HEK293T (cell line): ENCODE measurements at regions not wholly inside any gene's neighbourhood (a gene's known extent, or its start where the extent isn't known, plus 50 kb on each side); places are given as distances from the start of the nearest gene placed in this dataset.

Source experiments
- CTCF ChIA-PET: fragments of 350-600 bp; formaldehyde crosslinking; extraction: SDS; loops from one replicate; lab custom pipeline; 2021; ENCODE audit warnings: antibody characterized with exemption, inconsistent platforms; lab: Yijun Ruan, JAX
- POLR2A ChIA-PET: fragments of 350-600 bp; formaldehyde crosslinking; extraction: SDS; loops from one replicate; lab custom pipeline; 2020; ENCODE audit warnings: antibody characterized with exemption, inconsistent platforms; lab: Yijun Ruan, JAX
- DNase-seq: peaks from one replicate; pipeline ENCODE4 v3.0.0; 2012; ENCODE audit warnings: mixed read lengths; ENCODE audit errors: extremely low spot score
- ARNT ChIP-seq: fragments of 450-650 bp; IDR thresholded peaks from 2 replicates; pipeline ENCODE4 v1.6.1; 2017; ENCODE audit warnings: mild to moderate bottlenecking
- BHLHE40 ChIP-seq: fragments of 450-650 bp; IDR thresholded peaks from 2 replicates; pipeline ENCODE4 v1.6.1; 2016; ENCODE audit warnings: mild to moderate bottlenecking, moderate library complexity, borderline replicate concordance
- CTBP1 ChIP-seq: fragments of 450-650 bp; IDR thresholded peaks from 2 replicates; pipeline ENCODE4 v1.6.1; 2016; ENCODE audit warnings: borderline replicate concordance
- ELF4 ChIP-seq: fragments of 450-650 bp; IDR thresholded peaks from 2 replicates; pipeline ENCODE4 v1.6.1; 2017; ENCODE audit warnings: antibody characterized with exemption
- FOXA1 ChIP-seq: fragments of 450-650 bp; IDR thresholded peaks from 2 replicates; pipeline ENCODE4 v1.6.1; 2016; ENCODE audit warnings: mild to moderate bottlenecking
- FOXK2 ChIP-seq: fragments of 450-650 bp; IDR thresholded peaks from 2 replicates; pipeline ENCODE4 v1.6.1; 2016; ENCODE audit warnings: mild to moderate bottlenecking
- FOXM1 ChIP-seq: fragments of 450-650 bp; IDR thresholded peaks from 2 replicates; pipeline ENCODE4 v1.6.1; 2017; ENCODE audit warnings: mild to moderate bottlenecking, borderline replicate concordance
- HDGF ChIP-seq: fragments of 450-650 bp; IDR thresholded peaks from 2 replicates; pipeline ENCODE4 v1.6.1; 2017; ENCODE audit warnings: antibody characterized with exemption, borderline replicate concordance
- L3MBTL2 ChIP-seq: fragments of 450-650 bp; conservative IDR thresholded peaks from 2 replicates; pipeline ENCODE4 v1.6.1; 2016; ENCODE audit warnings: mild to moderate bottlenecking
- LEF1 ChIP-seq: fragments of 450-650 bp; IDR thresholded peaks from 2 replicates; pipeline ENCODE4 v1.6.1; 2017; ENCODE audit warnings: mild to moderate bottlenecking, borderline replicate concordance
- NFRKB ChIP-seq: fragments of 450-650 bp; IDR thresholded peaks from 2 replicates; pipeline ENCODE4 v1.6.1; 2016; ENCODE audit warnings: mild to moderate bottlenecking, moderate library complexity
- SP1 ChIP-seq: fragments of 450-650 bp; IDR thresholded peaks from 2 replicates; pipeline ENCODE4 v1.6.1; 2017
- SUZ12 ChIP-seq: fragments of 450-650 bp; IDR thresholded peaks from 2 replicates; pipeline ENCODE4 v1.6.1; 2016; ENCODE audit warnings: mild to moderate bottlenecking
- TARDBP ChIP-seq: fragments of 450-650 bp; IDR thresholded peaks from 2 replicates; pipeline ENCODE4 v1.6.1; 2016
- ZNF384 ChIP-seq: fragments of 450-650 bp; IDR thresholded peaks from 2 replicates; pipeline ENCODE4 v1.6.1; 2016
- TF ChIP-seq, protein P1 (sequence below): fragments of 450-650 bp; IDR thresholded peaks from 2 replicates; pipeline ENCODE4 v1.6.1; 2016

DNA sequence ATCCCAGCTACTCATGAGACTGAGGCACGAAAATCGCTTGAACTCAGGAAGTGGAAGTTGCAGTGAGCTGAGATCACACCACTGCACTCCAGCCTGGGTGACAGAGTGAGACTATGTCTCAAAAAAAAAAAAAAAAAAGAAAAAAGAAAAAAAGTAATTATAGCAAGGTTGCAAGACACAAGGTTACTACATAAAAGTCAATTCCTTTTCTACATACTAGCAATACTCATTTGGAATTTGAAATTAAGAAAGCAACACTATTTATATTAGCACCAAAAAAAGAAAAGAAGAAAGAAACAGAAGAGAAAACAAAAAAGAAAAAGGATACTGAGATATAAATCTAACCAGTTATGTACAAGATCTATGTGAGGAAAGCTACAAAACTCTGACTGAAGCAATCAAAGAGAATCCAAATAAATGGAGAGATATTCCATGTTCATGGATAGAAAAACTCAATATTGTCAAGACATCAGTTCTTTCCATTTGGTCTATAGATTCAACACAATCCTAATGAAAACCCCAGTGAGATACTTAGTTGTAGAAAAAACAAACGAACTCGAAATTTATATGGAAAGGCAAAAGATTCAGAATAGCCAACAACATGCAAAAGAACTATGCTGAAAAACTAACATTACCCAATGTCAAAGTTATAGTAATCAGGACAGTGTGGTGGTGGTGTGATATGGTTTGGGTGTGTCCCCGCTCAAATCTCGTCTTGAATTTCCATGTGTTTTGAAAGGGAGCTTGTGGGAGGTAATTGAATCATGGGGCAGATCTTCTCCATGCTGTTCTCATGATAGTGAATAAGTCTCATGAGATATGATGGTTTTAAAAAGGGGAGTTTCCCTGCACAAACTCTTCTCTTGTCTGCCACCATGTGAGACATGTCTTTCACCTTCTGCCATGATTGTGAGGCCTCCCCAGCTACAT lies 73.3 kb downstream of the GPX5 start:
- ChIA-PET CTCF (interaction anchor here (1.1 kb wide), 1 partner anchor 35 kb away, joined by 3 read pairs; no protein-coding TSS in a partner anchor), POLR2A (interaction anchor here (1.1 to 5.6 kb wide), 2 partner anchors 13 to 112 kb away, joined by 3 to 23 read pairs; a partner anchor contains a TSS)
- TF ChIP-seq CTBP1 (no peak), ZNF384 (peak; percentile 70)
- DNase-seq = no peak

- POLR2A ChIA-PET = interaction anchor here (5.6 kb wide), 1 partner anchor 14 kb away, joined by 23 read pairs; a partner anchor contains a TSS
- no peak for DNase-seq
- TF ChIP-seq FOXA1 (no peak), FOXK2 (no peak), ZNF384 (no peak), LEF1 (no peak), ARNT (no peak), ELF4 (no peak), FOXM1 (no peak), TARDBP (no peak), BHLHE40 (no peak), L3MBTL2 (no peak), SUZ12 (no peak)
- TF ChIP-seq, protein P1, sequence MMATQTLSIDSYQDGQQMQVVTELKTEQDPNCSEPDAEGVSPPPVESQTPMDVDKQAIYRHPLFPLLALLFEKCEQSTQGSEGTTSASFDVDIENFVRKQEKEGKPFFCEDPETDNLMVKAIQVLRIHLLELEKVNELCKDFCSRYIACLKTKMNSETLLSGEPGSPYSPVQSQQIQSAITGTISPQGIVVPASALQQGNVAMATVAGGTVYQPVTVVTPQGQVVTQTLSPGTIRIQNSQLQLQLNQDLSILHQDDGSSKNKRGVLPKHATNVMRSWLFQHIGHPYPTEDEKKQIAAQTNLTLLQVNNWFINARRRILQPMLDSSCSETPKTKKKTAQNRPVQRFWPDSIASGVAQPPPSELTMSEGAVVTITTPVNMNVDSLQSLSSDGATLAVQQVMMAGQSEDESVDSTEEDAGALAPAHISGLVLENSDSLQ = no peak
- CTCF ChIA-PET = no interaction called here
These were observed 74.6 kb downstream of the GPX5 start for GRCh38 chr6:28600245-28600644.

- CTCF ChIA-PET = no interaction called here
- TF ChIP-seq CTBP1 = no peak
- no peak for TF ChIP-seq BHLHE40
- no peak for TF ChIP-seq TARDBP
- TF ChIP-seq L3MBTL2 = no peak
- TF ChIP-seq ELF4 = no peak
- no peak for TF ChIP-seq LEF1
- no peak for TF ChIP-seq NFRKB
- no peak for TF ChIP-seq FOXM1
- TF ChIP-seq ARNT = no peak
- TF ChIP-seq, protein P1 = no peak
- no peak for TF ChIP-seq HDGF
- no peak for TF ChIP-seq SP1
- no peak for TF ChIP-seq SUZ12
- no peak for TF ChIP-seq ZNF384
- no peak for TF ChIP-seq FOXA1
- TF ChIP-seq FOXK2 = no peak
- no peak for DNase-seq
- POLR2A ChIA-PET = interaction anchor here (0.8 to 1.3 kb wide), 2 partner anchors 18 to 711 kb away, joined by 3 read pairs; a partner anchor contains a TSS
These were observed 78.2 kb downstream of the GPX5 start for GRCh38 chr6:28603891-28604290.

DNA sequence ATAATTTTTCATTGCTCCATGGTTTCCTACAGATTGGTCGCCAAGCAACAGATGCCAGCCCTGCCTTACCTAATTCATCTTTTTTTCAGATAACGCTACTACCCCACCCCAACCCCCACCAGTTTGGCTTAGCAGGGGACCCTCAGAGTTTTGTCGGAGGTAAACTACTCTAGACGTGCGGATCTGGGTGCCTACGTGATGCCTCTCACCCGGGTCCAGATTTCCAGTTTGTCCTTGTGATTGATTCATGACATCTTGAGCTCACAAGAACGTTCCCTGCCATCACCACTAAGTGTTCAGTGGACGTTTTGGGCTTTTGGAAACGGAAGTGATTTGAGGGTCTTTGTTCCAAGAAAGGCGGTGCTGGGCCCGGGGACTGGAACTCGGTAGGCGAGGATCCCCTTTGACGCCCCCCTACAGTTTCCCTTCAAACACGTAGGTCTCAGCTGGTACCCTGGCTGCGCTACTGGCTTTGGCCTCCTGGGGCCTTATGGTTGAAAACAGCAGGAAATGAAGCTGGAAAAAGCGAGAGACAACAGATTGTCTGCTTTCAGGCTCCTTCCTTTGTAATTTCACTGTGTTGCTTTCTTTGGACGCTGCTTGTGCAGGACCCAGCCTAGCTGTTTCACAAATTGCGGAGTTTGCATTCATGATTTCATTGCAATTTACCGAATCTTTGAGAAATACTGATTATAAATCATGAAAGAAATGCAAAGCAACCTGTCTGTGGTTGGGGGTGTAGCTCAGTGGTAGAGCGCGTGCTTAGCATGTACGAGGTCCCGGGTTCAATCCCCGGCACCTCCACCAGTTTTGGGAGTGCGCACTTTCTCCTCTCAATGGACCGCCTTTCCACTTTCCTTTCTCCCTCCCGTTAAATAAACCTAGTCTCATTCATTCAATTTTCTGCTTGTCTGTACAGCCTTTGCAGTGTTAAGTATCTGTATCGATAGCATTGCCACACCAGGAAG lies 81.0 kb downstream of the GPX5 start:
- DNase-seq = peak; percentile 82
- ChIA-PET POLR2A (interaction anchor here (0.7 to 2.3 kb wide), 7 partner anchors 9 to 317 kb away, joined by 3 to 15 read pairs (median 6); partner anchors contain the start of gene TRIM27), CTCF (interaction anchor here (0.6 to 1.0 kb wide), 5 partner anchors 10 to 48 kb away, joined by 3 read pairs; no protein-coding TSS in a partner anchor)
- TF ChIP-seq ZNF384 = no peak
- TF ChIP-seq, protein P1 = peak; percentile 90
- TF ChIP-seq LEF1 = peak; percentile 5; the same call in 1 of the 2 replicates
- TF ChIP-seq HDGF = no peak
- peak; percentile 44; the same call in 1 of the 2 replicates for TF ChIP-seq FOXM1
- TF ChIP-seq L3MBTL2 = peak; percentile 62

GRCh38 chr6:28607990-28608389 lies 82.3 kb downstream of the GPX5 start:
- no peak for DNase-seq
- TF ChIP-seq, protein P1 = no peak
- TF ChIP-seq FOXA1 = no peak
- no peak for TF ChIP-seq BHLHE40
- TF ChIP-seq LEF1 = no peak
- no peak for TF ChIP-seq FOXK2
- TF ChIP-seq ARNT = no peak
- no peak for TF ChIP-seq L3MBTL2
- no peak for TF ChIP-seq NFRKB
- TF ChIP-seq SP1 = no peak
- no peak for TF ChIP-seq HDGF
- no peak for TF ChIP-seq FOXM1
- TF ChIP-seq ELF4 = no peak
- no peak for TF ChIP-seq TARDBP
- CTCF ChIA-PET = interaction anchor here (0.6 kb wide), 1 partner anchor 1046 kb away, joined by 3 read pairs; no protein-coding TSS in a partner anchor
- POLR2A ChIA-PET = interaction anchor here (2.3 kb wide), 1 partner anchor 22 kb away, joined by 15 read pairs; a partner anchor contains a TSS
